ENCODE measurements at regions not wholly inside any gene's neighbourhood (a gene's known extent, or its start where the extent isn't known, plus 50 kb on each side); places are given as distances from the start of the nearest gene placed in this dataset.

DNA sequence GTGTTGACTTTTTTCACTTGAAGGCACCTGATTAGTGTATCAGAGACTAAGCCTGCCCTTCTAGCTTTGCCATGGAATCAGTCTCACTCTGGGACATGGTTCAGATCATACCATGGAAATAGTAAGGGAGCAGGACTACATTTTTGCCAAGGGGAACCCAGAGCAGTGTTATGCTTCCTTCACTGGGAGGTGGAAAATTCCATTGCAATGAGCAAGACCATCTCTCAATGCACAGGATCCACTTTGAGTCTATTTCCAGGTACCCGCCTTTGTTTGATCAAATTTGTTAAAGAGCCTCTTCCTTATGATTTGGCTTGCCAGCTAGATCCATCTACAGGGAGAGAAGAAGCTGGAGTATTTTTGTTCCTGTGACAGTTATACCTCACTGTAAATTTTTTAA is 395.8 kb downstream of the MTX2 start:
- intact Hi-C loops (cut with DNase I) = no loop called here
- no peak for DNase-seq
- Histone ChIP-seq H3K4me1 (no peaks in the 10 kb centered on the region), H3K36me3 (no peaks in the 10 kb centered on the region), H3K27ac (no peak overlapping the region), H3K27me3 (peaks cover 15% of the 10 kb centered on the region), H3K9me3 (no peaks in the 10 kb centered on the region), H3K4me3 (no peak overlapping the region)
- no peak for ATAC-seq
- TF ChIP-seq, protein P1, sequence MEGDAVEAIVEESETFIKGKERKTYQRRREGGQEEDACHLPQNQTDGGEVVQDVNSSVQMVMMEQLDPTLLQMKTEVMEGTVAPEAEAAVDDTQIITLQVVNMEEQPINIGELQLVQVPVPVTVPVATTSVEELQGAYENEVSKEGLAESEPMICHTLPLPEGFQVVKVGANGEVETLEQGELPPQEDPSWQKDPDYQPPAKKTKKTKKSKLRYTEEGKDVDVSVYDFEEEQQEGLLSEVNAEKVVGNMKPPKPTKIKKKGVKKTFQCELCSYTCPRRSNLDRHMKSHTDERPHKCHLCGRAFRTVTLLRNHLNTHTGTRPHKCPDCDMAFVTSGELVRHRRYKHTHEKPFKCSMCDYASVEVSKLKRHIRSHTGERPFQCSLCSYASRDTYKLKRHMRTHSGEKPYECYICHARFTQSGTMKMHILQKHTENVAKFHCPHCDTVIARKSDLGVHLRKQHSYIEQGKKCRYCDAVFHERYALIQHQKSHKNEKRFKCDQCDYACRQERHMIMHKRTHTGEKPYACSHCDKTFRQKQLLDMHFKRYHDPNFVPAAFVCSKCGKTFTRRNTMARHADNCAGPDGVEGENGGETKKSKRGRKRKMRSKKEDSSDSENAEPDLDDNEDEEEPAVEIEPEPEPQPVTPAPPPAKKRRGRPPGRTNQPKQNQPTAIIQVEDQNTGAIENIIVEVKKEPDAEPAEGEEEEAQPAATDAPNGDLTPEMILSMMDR (IDR thresholded peaks at IDR 0.05) = no peak

DNA sequence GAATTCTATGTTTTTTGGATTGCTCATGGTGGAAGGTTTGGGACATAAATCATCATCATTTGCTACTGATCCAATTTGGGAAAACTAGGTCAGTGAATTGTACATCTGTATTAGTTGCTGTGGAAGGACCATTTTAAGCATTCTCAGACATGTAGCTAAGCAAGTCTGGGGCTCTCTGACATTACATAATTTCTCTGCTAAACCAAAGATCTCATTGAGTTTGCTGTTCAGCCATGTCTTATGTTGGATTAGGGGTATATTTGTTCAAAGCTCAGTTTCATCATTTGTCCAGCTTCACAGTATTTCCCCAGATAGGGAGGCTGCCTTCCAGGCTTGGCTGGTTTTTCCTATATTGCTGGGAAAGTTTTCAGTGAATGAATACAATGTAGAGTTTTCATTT is 399.7 kb downstream of the MTX2 start:
- Histone ChIP-seq H3K36me3 (no peaks in the 10 kb centered on the region), H3K4me1 (no peaks in the 10 kb centered on the region), H3K4me3 (no peak overlapping the region), H3K9me3 (no peaks in the 10 kb centered on the region), H3K27me3 (peaks cover 7% of the 10 kb centered on the region), H3K27ac (no peak overlapping the region)
- intact Hi-C loops (cut with DNase I) = no loop called here
- TF ChIP-seq, protein P1 (IDR thresholded peaks at IDR 0.05) = no peak
- no peak for DNase-seq
- ATAC-seq = no peak

DNA sequence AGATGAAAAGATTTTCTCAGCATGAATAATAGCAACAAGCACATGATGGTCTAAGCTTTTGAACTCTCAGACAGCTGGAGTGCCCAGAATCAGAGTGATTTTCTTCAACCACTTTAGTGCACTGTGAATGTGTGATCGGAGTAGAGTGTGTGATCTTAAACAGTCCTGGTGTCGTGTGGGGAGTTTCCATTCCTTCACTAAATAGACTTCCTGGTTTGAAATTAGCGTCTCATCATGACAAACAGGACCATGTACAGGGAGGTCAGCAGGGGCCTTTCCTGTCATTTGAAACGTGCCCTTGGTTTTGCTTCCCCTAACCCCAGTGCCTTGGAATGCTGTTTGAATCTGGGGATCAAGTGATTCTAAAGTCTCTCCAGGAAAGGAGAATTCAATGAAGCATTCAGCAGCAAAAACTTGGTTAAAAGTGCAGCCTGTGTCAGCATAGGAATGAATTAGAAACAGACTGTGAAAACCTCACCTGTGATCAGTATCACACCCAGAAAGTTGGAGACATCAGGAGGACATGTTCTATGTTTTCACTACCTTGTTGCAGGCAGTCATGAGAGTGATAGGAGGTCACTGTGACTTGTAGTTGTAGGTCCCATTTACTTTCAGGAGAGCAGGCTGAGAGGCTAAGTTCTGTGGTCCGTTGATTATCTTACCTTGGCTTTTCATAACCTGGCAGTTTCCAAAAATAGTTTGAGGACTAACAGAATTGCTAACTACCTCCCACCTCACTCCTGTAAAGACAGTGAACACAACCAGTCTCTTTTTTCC is 400.3 kb downstream of the MTX2 start:
- Histone ChIP-seq H3K9me3 (no peaks in the 10 kb centered on the region), H3K27me3 (peaks cover 5% of the 10 kb centered on the region), H3K4me3 (no peak overlapping the region), H3K27ac (no peak overlapping the region), H3K36me3 (no peaks in the 10 kb centered on the region), H3K4me1 (no peaks in the 10 kb centered on the region)
- intact Hi-C loops (cut with DNase I) = no loop called here
- no peak for ATAC-seq
- TF ChIP-seq, protein P1 (IDR thresholded peaks at IDR 0.05) = no peak
- DNase-seq = no peak

DNA sequence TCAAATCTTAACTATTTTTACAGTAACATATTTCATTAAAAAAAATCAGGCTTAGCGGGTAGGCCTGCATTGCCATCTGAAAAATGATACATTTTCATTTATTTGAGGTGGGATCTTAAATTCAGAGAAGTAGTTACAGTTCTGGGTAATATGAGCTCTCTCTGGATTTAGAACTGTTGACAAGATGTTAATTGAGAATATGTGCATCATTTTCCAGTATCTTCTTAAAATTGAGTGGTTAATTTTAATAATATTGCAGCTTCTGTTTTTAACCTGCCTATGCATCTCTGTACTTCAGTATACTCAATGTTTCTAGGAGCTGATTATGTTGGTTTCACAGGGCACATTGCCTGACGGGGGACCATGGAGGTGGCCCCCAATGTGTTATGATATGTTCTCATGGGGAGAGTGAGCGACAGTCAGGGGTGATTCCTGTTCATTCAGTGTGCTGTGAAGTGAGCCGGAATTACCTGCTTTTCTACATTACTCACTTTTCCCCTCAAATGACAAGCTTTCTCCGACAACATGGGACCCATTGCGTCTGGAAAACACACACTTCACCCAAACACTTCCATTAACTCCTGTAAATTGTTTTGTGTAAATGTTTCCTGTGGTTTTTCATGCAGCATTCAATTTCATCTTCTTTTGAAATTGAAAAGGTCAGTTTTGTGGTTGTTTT is 406.2 kb downstream of the MTX2 start:
- DNase-seq = no peak
- TF ChIP-seq, protein P1 (IDR thresholded peaks at IDR 0.05) = no peak
- intact Hi-C loops (cut with DNase I) = no loop called here

DNA sequence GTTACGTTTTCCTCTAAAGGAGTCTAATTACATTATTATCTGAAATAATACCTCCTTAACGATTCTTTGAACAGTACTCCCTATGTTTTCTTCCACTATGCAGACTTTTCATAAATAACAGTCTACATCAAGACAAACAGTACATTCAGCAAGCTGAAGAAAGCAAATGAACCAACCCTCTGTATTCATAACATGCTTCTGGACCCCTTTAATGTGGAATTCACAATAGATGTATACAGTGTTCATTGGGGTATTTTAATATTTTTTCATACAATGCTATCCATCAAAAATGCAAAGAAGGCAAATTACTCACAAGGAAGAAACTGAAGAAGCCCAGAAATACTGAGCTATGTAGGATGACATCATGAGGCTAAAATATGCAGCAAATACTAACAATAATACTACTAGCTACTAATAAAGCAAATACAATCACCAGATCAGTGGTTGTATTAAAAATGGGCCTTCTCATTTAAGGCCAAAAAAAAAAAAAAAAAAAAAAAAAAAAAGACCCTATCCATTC is 408.6 kb downstream of the MTX2 start:
- Histone ChIP-seq H3K36me3 (no peaks in the 10 kb centered on the region), H3K4me1 (no peaks in the 10 kb centered on the region), H3K4me3 (no peak overlapping the region), H3K9me3 (no peaks in the 10 kb centered on the region), H3K27ac (no peak overlapping the region), H3K27me3 (no peaks in the 10 kb centered on the region)
- no peak for ATAC-seq
- TF ChIP-seq, protein P1 (IDR thresholded peaks at IDR 0.05) = no peak
- intact Hi-C loops (cut with DNase I) = no loop called here
- no peak for DNase-seq

More for the DNA sequence above, 406.2 kb downstream of the MTX2 start:
- Histone ChIP-seq H3K4me3 (no peak overlapping the region), H3K4me1 (no peaks in the 10 kb centered on the region), H3K36me3 (no peaks in the 10 kb centered on the region), H3K9me3 (no peaks in the 10 kb centered on the region), H3K27ac (no peak overlapping the region), H3K27me3 (no peaks in the 10 kb centered on the region)
- no peak for ATAC-seq

All from upper lobe of right lung (tissue), 1 donor.